Gastroesophageal sphincter (tissue), 3 donors: ENCODE measurements at regions not wholly inside any gene's neighbourhood (a gene's known extent, or its start where the extent isn't known, plus 50 kb on each side); places are given as distances from the start of the nearest gene placed in this dataset.
A peak's percentile ranks its signal among the peaks of the same experiment; 100 is the strongest.

Source experiments
- EP300 ChIP-seq: sonication (generic); formaldehyde crosslinking; IDR thresholded peaks from one replicate; pipeline ENCODE4 v1.6.1; 2017; ENCODE audit warnings: antibody characterized with exemption, mild to moderate bottlenecking
- TF ChIP-seq, protein P1 (sequence below), 4 experiments: fragments of 200-600 bp in 2 of 4; fragments of 450-650 bp in 2 of 4; sonication (generic) in 1 of 4; IDR thresholded peaks; one replicate each; pipeline ENCODE4 v1.5.1; 2017 to 2019; ENCODE audit warnings: antibody characterized with exemption in 4 of 4, mild to moderate bottlenecking in 2 of 4, moderate library complexity in 2 of 4

GRCh38 chr7:130896051-130896881 lies 162.3 kb upstream of the KLF14 start:
- TF ChIP-seq, protein P1, sequence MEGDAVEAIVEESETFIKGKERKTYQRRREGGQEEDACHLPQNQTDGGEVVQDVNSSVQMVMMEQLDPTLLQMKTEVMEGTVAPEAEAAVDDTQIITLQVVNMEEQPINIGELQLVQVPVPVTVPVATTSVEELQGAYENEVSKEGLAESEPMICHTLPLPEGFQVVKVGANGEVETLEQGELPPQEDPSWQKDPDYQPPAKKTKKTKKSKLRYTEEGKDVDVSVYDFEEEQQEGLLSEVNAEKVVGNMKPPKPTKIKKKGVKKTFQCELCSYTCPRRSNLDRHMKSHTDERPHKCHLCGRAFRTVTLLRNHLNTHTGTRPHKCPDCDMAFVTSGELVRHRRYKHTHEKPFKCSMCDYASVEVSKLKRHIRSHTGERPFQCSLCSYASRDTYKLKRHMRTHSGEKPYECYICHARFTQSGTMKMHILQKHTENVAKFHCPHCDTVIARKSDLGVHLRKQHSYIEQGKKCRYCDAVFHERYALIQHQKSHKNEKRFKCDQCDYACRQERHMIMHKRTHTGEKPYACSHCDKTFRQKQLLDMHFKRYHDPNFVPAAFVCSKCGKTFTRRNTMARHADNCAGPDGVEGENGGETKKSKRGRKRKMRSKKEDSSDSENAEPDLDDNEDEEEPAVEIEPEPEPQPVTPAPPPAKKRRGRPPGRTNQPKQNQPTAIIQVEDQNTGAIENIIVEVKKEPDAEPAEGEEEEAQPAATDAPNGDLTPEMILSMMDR (IDR thresholded peaks at IDR 0.05): peak in 2 of 4 experiments; percentile 21 to 30
- no peak for TF ChIP-seq EP300
